ENCODE measurements at regions not wholly inside any gene's neighbourhood (a gene's known extent, or its start where the extent isn't known, plus 50 kb on each side); places are given as distances from the start of the nearest gene placed in this dataset.
"Not testable (repeated sequence)": the region's sequence is repeated elsewhere in the genome, so short reads cannot be mapped to it uniquely, and the experiment has no call there.

GRCh38 chr2:82811946-82812345, 1647.1 kb downstream of the SUCLG1 start:
- no peak for DNase-seq (ENCODE audit: low read depth)

- no peak for DNase-seq (ENCODE audit: low read depth)
Measured at GRCh38 chr2:82803307-82803706, 1655.8 kb downstream of the SUCLG1 start.

DNA sequence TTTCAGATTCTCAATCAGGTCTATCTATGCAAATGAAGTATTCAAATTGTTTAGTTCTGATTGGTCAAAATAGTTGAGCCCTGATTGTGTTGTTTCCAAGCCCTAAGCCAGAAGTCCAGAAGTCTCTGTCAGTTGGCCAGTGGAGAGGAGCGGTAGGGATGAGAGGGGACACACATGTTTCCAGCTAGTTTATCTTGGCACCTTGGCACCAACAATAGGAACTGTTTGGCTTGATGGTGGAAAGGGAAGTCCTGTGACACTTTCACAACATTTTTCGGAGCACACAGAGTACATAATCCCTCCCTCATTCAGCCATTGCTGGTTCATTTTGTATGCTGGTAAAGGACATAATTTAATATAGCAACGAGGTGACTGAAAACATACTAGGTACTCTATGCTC, 1661.6 kb downstream of the SUCLG1 start:
- no peak for DNase-seq (ENCODE audit: low read depth)

- DNase-seq (ENCODE audit: low read depth): no peak
Measured at GRCh38 chr2:82796132-82796531, 1662.9 kb downstream of the SUCLG1 start.

- DNase-seq (ENCODE audit: low read depth): peak; percentile 67
Measured at GRCh38 chr2:82795446-82795845, 1663.6 kb downstream of the SUCLG1 start.

- DNase-seq (ENCODE audit: low read depth): no peak
Measured at GRCh38 chr2:82793711-82794435, 1665.2 kb downstream of the SUCLG1 start.

DNA sequence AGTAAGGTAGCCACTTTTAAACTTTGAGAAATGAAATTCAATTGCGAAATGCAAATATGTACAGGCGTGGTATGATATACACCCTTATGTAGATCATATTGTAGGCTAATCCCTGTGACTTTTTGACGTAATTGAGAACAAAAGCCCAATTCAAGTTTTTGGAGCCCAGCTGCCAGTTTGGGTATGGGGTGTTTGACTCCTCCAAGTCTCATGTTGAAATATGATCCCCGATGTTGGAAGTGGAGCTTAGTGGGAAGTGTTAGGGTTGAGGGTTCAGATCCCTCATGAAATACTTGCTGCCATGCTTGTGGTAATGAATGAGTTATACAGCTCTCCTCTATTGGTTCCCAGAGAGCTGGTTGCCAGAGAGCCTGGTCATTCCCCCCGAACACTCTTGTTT, 1666.8 kb downstream of the SUCLG1 start:
- DNase-seq (ENCODE audit: low read depth): no peak

DNA sequence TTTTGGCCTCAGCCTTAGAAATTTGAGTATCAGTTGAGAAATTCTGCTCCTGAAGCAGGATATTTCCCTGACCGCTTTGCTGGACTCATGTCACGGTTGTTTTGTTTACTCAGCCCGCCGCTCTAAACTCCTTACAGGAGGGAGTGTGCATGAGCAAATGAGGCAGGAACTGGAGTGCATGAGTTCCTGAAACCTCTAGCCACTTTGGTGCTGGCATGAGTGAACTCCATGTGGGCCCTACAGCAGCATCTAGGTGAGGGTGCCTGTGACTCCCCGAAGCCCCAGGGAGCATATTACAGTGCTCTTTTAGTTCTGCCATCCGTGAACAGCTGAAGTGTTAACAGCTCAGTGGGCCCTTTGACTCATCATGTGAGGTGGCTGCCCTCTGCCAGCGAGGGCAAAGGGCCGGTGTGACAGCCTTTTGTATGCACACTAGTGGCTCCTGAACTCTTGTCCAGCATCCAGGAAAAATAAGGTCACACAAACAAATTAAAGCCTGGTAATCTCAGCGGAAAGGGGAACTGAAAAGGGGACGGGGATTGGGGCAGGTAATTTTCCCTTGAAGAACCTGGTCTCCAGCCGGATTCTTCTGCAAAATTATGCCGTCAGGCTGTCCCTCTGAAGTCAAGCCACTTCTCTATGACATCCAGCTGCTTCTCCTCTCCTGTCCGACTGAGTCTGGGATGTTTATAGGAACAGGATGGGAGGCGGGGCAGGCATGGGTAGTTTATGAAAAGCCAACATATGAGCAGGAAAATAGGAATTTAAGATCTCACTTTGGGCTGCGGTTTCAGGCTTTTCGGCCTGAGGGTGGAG, 1668.7 kb downstream of the SUCLG1 start:
- DNase-seq (ENCODE audit: low read depth): peak; percentile 33

- no peak for DNase-seq (ENCODE audit: low read depth)
Measured at GRCh38 chr2:82789851-82790205, 1669.3 kb downstream of the SUCLG1 start.

DNA sequence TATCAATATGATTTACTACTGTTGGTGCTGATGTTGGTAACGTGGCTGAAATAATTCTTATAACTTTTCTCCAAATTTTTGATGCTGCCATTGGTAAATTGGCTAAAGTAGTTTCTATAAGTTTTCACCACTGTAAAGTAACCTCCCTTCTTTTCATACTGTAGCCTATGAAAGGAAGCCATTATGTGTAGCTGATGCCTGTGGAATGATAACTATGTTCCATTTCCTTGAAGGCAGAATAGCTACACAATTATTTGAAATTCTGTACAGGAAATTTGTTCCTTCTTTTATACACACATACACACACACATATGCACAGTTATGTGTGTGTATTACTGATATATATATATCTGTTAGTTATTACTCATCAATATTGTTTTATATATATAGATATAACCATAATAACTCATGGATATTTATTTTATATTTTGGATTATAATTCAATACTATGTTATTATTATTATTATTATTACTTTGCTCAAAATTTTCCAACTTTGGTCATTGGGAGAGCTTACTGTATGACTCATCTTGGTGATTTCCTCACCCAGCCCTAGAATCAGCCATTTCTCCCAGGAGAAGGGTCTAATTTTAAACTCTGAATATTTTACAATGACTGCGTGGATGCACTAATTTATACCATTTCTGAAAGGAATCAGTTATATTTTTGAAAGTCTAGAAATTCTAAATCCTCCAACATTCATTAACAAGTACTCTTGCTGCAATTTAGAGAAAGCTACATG, 1677.7 kb downstream of the SUCLG1 start:
- no peak for DNase-seq (ENCODE audit: low read depth)

DNA sequence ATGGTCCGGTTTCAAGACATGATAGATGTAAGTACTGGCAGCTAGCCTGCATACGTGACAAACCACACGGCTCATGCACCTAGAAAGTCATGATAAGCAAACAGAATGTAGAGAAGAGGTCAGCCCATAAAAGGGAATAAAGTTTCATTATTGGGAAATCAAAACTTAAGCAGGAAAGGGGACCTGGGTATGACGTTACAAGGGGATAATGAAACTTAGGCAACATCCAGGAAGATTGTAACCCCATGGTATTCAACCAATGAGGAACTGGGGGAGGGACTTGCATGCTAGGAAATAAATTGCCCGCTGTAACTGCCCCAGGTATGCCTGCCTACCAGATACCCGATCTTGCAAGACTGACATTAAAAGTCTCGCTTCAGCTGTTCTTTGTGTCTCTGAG, 1679.0 kb downstream of the SUCLG1 start:
- DNase-seq (ENCODE audit: low read depth): no peak

DNA sequence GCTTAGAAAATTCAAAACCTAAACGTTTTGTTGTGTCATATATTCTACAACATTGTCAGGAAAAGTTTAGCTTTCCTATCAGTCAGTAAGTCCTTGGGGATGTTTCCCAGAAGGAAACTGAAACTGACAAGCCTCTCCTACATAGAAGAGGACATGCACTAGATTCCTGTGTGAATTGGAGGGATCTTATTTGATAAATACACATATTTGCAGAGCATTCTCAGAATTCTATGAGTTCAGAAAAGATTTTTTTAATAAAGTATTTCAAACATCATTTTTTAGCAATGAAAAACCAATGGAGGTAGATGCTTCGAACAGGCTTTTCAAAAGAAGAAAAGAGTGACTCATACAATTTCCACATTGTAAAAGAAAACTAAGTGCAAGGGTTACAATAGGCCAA, 1706.7 kb downstream of the SUCLG1 start:
- DNase-seq (ENCODE audit: low read depth): no peak

DNA sequence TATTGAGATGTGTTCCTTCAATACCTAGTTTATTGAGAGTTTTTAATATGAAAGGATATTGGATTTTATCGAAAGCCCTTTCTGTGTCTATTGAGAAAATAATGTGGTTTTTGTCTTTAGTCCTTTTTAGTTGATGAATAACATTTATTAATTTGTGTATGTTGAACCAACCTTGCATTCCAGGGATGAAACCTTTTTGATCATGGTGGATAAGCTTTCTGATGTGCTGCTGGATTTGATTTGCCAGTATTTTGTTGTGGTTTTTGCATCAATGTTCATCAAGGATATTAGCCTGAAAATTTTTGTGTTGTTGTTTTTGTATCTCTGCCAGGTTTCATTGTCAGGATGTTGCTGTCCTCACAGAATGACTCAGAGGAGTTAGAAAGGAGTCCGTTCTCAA, 1710.4 kb downstream of the SUCLG1 start:
- no peak for DNase-seq (ENCODE audit: low read depth)

- DNase-seq (ENCODE audit: low read depth): no peak
Measured at GRCh38 chr2:82740527-82740926, 1718.6 kb downstream of the SUCLG1 start.

GRCh38 chr2:82737965-82738364, 1721.1 kb downstream of the SUCLG1 start:
- DNase-seq (ENCODE audit: low read depth): not testable (repeated sequence)

DNA sequence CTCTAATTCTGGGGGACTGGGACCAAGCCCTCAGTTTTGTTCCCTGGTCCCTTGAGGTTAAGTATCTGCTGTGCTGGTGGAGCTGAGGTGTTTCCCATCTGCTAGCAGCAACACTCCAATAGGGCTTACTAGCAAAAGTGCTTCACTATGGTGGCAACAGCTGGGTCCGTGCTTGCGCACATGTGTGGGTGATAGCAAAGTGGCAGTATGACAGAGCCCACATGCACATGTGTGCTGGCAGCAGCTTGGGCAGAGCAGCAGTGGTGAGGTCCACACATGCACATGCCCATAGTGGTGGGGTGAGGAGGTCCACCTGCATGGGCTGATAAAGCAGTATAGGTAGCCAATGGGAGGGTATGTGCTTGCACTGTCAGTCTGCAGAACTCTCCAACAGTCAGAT, 1723.7 kb downstream of the SUCLG1 start:
- no peak for DNase-seq (ENCODE audit: low read depth)

GRCh38 chr2:82731824-82732223, 1727.3 kb downstream of the SUCLG1 start:
- DNase-seq (ENCODE audit: low read depth): no peak

- DNase-seq (ENCODE audit: low read depth): no peak
Measured at GRCh38 chr2:82730811-82731210, 1728.3 kb downstream of the SUCLG1 start.

GRCh38 chr2:82728090-82728489, 1731.0 kb downstream of the SUCLG1 start:
- DNase-seq (ENCODE audit: low read depth): no peak

DNA sequence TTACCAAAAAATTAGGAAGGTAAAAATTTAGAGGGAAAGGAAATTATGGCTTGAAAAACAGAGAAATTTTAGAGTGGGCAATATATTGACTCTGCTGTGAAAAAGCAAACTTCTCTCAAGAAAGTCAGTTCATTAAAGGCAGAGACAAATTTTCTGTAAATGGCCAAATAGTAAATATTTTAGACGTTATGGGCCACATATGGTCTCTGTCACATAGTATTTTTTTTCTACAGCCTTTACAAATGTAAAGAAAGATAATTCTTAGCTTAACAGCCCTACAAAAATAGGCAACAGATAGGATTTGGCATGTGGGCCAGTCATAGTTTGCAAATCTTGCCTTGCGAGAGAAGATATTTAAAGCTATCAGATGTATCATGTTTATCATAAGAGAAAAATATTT, 1750.4 kb downstream of the SUCLG1 start:
- DNase-seq (ENCODE audit: low read depth): no peak

DNA sequence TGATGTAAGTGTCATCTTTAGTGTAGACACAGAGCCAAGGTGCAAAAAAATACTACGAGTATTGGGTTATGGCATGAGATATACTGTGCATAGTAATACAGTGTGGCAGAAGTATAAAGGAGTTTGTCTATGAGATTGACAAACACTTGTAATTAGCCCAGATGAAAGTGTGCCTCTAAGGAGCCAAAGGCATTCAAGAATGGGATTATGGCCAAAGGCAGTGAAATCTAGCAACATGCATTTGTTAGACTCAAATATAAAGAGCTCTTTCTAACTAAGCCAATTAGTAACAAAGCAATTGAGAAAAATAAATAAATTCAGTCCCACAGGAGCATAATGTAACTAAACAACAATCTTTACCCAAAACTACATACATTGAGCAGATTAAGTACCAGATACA, 1761.8 kb downstream of the SUCLG1 start:
- no peak for DNase-seq (ENCODE audit: low read depth)

GRCh38 chr2:82694431-82694830, 1764.6 kb downstream of the SUCLG1 start:
- DNase-seq (ENCODE audit: low read depth): no peak

Data from HS-5 (cell line).